SH-SY5Y (cell line): ENCODE measurements at regions not wholly inside any gene's neighbourhood (a gene's known extent, or its start where the extent isn't known, plus 50 kb on each side); places are given as distances from the start of the nearest gene placed in this dataset.

Experiments
- GATA2 ChIP-seq: IDR thresholded peaks from 2 replicates; pipeline ENCODE4 v1.6.1; 2011; ENCODE audit warnings: mild to moderate bottlenecking, low read depth, low read length
- GATA3 ChIP-seq: IDR thresholded peaks from 2 replicates; pipeline ENCODE4 v1.6.1; 2011; ENCODE audit warnings: low read depth, mild to moderate bottlenecking, low read length, moderate library complexity

DNA sequence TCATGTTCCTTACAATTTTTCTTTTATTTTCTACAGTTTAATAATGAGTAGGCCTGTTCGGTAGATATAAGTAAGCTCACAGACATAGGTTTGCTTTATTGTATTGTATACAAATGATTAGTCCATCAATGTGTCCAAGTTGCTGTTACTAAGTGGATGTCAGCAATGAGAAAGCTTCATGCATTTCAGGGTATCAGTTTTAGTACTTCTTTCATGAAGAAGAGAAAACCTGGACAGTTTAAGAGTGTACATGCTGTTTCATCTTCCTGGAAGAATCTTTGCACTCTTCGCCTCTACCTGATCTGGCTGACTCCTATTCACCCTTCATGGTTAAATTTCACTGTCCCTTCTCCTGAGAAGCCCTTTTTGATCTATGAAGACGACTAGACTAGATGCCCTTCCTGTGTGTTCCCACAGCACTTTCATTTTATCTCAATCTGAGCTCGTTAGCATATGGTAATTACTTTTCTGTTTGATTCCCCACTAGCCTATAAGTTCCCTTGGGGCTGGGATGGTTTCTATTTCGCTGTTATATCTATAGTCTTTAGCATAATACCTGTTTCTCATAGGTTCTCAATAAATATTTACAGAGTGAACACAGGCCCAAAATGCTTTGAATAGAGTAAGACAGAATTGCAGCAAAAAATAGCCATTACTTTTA, 70.7 kb downstream of the CETN3 start:
- TF ChIP-seq GATA3 = no peak
- TF ChIP-seq GATA2 = no peak

- TF ChIP-seq GATA2 (no peak), GATA3 (no peak)
Observed at GRCh38 chr5:90337449-90338052, 72.0 kb downstream of the CETN3 start.

GRCh38 chr5:90336752-90337151, 72.8 kb downstream of the CETN3 start:
- TF ChIP-seq GATA2 (no peak), GATA3 (no peak)

DNA sequence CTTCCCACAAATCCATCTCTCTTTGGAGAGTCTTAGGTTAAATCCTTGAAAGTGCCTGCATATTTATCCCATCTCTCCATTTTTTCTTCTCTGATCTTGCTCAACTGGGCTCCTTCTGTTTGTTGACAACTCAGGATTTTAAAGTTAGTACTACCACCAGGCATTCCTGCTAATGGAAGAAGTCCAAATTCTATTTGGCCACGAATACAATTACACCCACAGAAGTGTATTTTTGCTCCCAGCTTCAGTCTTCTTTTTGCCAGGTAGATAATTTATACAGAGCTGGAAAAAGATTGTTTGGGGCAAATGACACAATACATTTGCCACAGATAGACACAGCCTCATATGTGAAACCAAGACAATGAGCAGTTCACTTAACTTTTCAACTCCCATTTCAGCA, 74.8 kb downstream of the CETN3 start:
- TF ChIP-seq GATA2 = no peak
- TF ChIP-seq GATA3 = no peak

DNA sequence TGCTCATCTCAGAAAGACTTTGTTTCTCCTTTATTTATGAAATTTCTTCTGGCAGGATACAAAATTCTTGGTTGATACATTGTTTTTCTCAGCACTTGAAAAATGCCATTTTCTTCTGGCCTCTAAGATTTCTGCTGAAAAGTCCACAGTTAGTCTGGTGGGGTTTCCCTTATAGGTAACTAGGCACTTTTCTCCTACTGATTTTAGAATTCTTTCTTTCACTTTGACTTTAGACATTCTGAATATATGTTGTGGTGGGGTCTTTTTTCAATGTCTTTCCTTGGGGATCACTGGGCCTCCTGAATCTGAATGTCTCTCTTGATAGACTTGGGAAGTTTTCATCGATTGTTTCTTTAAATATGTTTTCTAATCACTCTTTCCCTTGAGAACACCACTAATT, 79.6 kb downstream of the CETN3 start:
- TF ChIP-seq GATA2 (no peak), GATA3 (no peak)

GRCh38 chr5:90326995-90327394, 82.6 kb downstream of the CETN3 start:
- TF ChIP-seq GATA3 = no peak
- no peak for TF ChIP-seq GATA2

- TF ChIP-seq GATA3 = no peak
Observed at GRCh38 chr5:90325093-90325492, 84.5 kb downstream of the CETN3 start.

- TF ChIP-seq GATA2 (no peak), GATA3 (no peak)
Observed at GRCh38 chr5:90312027-90312426, 97.5 kb downstream of the CETN3 start.

GRCh38 chr5:90311401-90311800, 98.2 kb downstream of the CETN3 start:
- no peak for TF ChIP-seq GATA2
- TF ChIP-seq GATA3 = no peak

DNA sequence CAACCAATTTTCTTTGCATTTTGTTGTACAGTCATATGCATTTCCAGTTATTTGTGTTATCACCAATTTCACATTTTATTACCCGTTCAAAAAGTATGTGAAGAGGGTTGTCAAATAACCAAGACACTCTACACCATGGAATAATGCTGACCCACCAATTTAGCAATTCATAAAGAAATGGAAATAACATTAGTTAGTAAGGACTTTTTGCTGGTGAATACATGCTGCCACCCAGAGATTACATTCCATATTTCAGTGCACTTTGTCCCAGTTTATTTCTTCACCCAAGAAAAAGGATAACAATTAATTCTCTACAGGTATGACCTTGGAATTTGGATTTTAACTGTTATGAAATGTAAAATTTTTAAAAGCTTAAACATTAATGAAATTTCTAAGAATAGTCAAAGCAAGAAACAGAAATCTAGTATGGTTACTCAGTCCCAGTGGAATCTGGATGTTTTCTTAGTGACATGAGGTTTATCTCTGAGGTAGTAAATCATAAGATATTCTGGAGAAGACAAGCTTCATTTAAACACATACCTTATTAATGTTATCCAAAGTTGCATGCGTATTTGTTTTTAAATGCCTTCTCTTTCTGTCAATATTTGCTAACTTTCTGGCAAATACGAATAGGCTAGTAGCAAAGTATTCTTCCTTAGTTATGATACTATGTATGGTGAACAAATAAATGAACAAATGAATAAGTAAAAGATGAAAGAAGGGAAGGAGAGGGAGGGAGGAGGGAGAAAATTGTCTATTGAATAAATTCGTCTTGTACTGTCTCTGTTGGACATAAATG, 100.6 kb downstream of the CETN3 start:
- TF ChIP-seq GATA3 = no peak

GRCh38 chr5:90307782-90308181, 101.8 kb downstream of the CETN3 start:
- TF ChIP-seq GATA3 = no peak
- no peak for TF ChIP-seq GATA2

- TF ChIP-seq GATA2 = no peak
- TF ChIP-seq GATA3 = no peak
Observed at GRCh38 chr5:90307322-90307721, 102.2 kb downstream of the CETN3 start.

- TF ChIP-seq GATA3 (no peak), GATA2 (no peak)
Observed at GRCh38 chr5:90306613-90307012, 102.9 kb downstream of the CETN3 start.

- TF ChIP-seq GATA3 (no peak), GATA2 (no peak)
Observed at GRCh38 chr5:90305041-90305720, 104.4 kb downstream of the CETN3 start.
